DMS114 treated with DMSO at 0.1 percent for 48 hours (cell line): ENCODE measurements at regions not wholly inside any gene's neighbourhood (a gene's known extent, or its start where the extent isn't known, plus 50 kb on each side); places are given as distances from the start of the nearest gene placed in this dataset.

Source experiments
- DNase-seq: peaks from one replicate; lab custom pipeline; 2025; ENCODE audit not compliant: unreplicated experiment; lab: John Stamatoyannopoulos, UW

- DNase-seq: no peak
These were observed 204.3 kb upstream of the GRIK3 start for GRCh38 chr1:37238364-37239224.

GRCh38 chr1:37239225-37239740 is 205.0 kb upstream of the GRIK3 start:
- DNase-seq: no peak

- no peak for DNase-seq
These were observed 206.6 kb upstream of the GRIK3 start for GRCh38 chr1:37240897-37241296.

GRCh38 chr1:37242501-37242900 is 208.2 kb upstream of the GRIK3 start:
- no peak for DNase-seq

- no peak for DNase-seq
These were observed 209.2 kb upstream of the GRIK3 start for GRCh38 chr1:37243368-37244082.

- DNase-seq: no peak
These were observed 209.8 kb upstream of the GRIK3 start for GRCh38 chr1:37244083-37244480.

GRCh38 chr1:37244815-37245214 is 210.5 kb upstream of the GRIK3 start:
- no peak for DNase-seq

GRCh38 chr1:37246631-37247030 is 212.3 kb upstream of the GRIK3 start:
- DNase-seq: no peak

- DNase-seq: no peak
These were observed 216.1 kb upstream of the GRIK3 start for GRCh38 chr1:37250371-37250770.

GRCh38 chr1:37255136-37255795 is 219.1 kb upstream of the ZC3H12A start:
- no peak for DNase-seq

- no peak for DNase-seq
These were observed 218.5 kb upstream of the ZC3H12A start for GRCh38 chr1:37255868-37256267.

- no peak for DNase-seq
These were observed 216.7 kb upstream of the ZC3H12A start for GRCh38 chr1:37257646-37258045.

- DNase-seq: no peak
These were observed 216.3 kb upstream of the ZC3H12A start for GRCh38 chr1:37258068-37258467.

GRCh38 chr1:37259019-37259418 is 215.4 kb upstream of the ZC3H12A start:
- DNase-seq: no peak

GRCh38 chr1:37261129-37261528 is 213.3 kb upstream of the ZC3H12A start:
- DNase-seq: no peak

GRCh38 chr1:37262439-37263170 is 211.8 kb upstream of the ZC3H12A start:
- no peak for DNase-seq

GRCh38 chr1:37265156-37265555 is 209.2 kb upstream of the ZC3H12A start:
- DNase-seq: no peak

GRCh38 chr1:37265786-37266667 is 208.4 kb upstream of the ZC3H12A start:
- DNase-seq: no peak

- DNase-seq: no peak
These were observed 207.1 kb upstream of the ZC3H12A start for GRCh38 chr1:37267111-37267835.
